SHP77 treated with DMSO at 0.1 percent for 48 hours (cell line): ENCODE measurements at regions not wholly inside any gene's neighbourhood (a gene's known extent, or its start where the extent isn't known, plus 50 kb on each side); places are given as distances from the start of the nearest gene placed in this dataset.

Experiments
- DNase-seq: peaks from one replicate; lab custom pipeline; 2025; lab: John Stamatoyannopoulos, UW

GRCh38 chr2:509888-510287 lies 167.3 kb downstream of the TMEM18 start:
- DNase-seq = no peak

GRCh38 chr2:508121-508520 lies 169.1 kb downstream of the TMEM18 start:
- DNase-seq = no peak

GRCh38 chr2:506866-507265 lies 170.3 kb downstream of the TMEM18 start:
- DNase-seq = no peak

- DNase-seq = no peak
These were observed 170.8 kb downstream of the TMEM18 start for GRCh38 chr2:506451-506850.

- DNase-seq = no peak
These were observed 171.3 kb downstream of the TMEM18 start for GRCh38 chr2:505941-506340.

- no peak for DNase-seq
These were observed 173.8 kb downstream of the TMEM18 start for GRCh38 chr2:503288-503999.

GRCh38 chr2:502831-503230 lies 174.4 kb downstream of the TMEM18 start:
- no peak for DNase-seq

- no peak for DNase-seq
These were observed 175.5 kb downstream of the TMEM18 start for GRCh38 chr2:501667-502066.

- no peak for DNase-seq
These were observed 176.1 kb downstream of the TMEM18 start for GRCh38 chr2:501130-501529.

GRCh38 chr2:499726-500125 lies 177.5 kb downstream of the TMEM18 start:
- no peak for DNase-seq

GRCh38 chr2:498493-499178 lies 178.6 kb downstream of the TMEM18 start:
- no peak for DNase-seq

- DNase-seq = no peak
These were observed 179.3 kb downstream of the TMEM18 start for GRCh38 chr2:497770-498492.

- DNase-seq = no peak
These were observed 180.5 kb downstream of the TMEM18 start for GRCh38 chr2:496729-497128.

- DNase-seq = no peak
These were observed 181.4 kb downstream of the TMEM18 start for GRCh38 chr2:495745-496275.

- DNase-seq = no peak
These were observed 182.4 kb downstream of the TMEM18 start for GRCh38 chr2:494853-495252.

GRCh38 chr2:493228-493627 lies 184.0 kb downstream of the TMEM18 start:
- no peak for DNase-seq

- DNase-seq = no peak
These were observed 185.0 kb downstream of the TMEM18 start for GRCh38 chr2:492178-492577.

- DNase-seq = no peak
These were observed 187.4 kb downstream of the TMEM18 start for GRCh38 chr2:489838-490237.

- DNase-seq = no peak
These were observed 188.1 kb downstream of the TMEM18 start for GRCh38 chr2:489084-489483.

- DNase-seq = no peak
These were observed 189.8 kb downstream of the TMEM18 start for GRCh38 chr2:487186-488079.

- no peak for DNase-seq
These were observed 190.8 kb downstream of the TMEM18 start for GRCh38 chr2:486371-486770.

GRCh38 chr2:481388-481787 lies 193.5 kb upstream of the ALKAL2 start:
- no peak for DNase-seq
